Coronary artery (tissue), 2 donors: ENCODE measurements at regions not wholly inside any gene's neighbourhood (a gene's known extent, or its start where the extent isn't known, plus 50 kb on each side); places are given as distances from the start of the nearest gene placed in this dataset.

Experiments used
- DNase-seq: peaks from one replicate; pipeline ENCODE4 v3.0.0-alpha.2; 2017; ENCODE audit warnings: low spot score
- H3K27ac ChIP-seq, 2 donors: fragments of 200-600 bp; sonication (generic); one replicate each; pipeline ENCODE4 v1.5.1; 2016 to 2019
- H3K4me3 ChIP-seq: fragments of 200-600 bp; sonication (generic); 2 replicates; pipeline ENCODE4 v1.5.1; 2016; ENCODE audit warnings: mild to moderate bottlenecking, moderate library complexity
- TF ChIP-seq, protein P1 (sequence below): fragments of 200-600 bp; sonication (generic); IDR thresholded peaks from one replicate; pipeline ENCODE4 v1.5.1; 2019; ENCODE audit warnings: antibody characterized with exemption

DNA sequence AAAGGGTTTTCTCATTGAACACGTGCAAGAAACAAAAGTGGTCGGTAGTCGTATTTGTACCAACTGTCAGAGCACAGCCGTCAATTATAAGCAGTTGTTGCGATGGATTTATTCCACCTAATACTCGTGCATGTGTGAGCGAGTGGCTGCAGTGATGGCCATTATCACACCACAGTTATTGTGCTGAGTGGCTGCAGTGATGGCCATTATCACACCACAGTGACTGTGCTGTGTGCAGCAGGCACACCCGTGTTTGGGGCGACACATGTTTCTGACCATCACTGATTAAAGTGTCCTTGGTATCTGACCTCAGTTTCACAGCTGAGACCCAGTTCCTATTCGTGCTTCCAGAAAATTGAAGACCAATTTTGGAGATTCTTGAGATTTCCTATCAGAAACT lies 142.9 kb upstream of the PFKP start:
- TF ChIP-seq, protein P1, sequence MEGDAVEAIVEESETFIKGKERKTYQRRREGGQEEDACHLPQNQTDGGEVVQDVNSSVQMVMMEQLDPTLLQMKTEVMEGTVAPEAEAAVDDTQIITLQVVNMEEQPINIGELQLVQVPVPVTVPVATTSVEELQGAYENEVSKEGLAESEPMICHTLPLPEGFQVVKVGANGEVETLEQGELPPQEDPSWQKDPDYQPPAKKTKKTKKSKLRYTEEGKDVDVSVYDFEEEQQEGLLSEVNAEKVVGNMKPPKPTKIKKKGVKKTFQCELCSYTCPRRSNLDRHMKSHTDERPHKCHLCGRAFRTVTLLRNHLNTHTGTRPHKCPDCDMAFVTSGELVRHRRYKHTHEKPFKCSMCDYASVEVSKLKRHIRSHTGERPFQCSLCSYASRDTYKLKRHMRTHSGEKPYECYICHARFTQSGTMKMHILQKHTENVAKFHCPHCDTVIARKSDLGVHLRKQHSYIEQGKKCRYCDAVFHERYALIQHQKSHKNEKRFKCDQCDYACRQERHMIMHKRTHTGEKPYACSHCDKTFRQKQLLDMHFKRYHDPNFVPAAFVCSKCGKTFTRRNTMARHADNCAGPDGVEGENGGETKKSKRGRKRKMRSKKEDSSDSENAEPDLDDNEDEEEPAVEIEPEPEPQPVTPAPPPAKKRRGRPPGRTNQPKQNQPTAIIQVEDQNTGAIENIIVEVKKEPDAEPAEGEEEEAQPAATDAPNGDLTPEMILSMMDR: no peak
- no peak overlapping the region for H3K27ac ChIP-seq
- H3K4me3 ChIP-seq: no peak overlapping the region
- DNase-seq: no peak

DNA sequence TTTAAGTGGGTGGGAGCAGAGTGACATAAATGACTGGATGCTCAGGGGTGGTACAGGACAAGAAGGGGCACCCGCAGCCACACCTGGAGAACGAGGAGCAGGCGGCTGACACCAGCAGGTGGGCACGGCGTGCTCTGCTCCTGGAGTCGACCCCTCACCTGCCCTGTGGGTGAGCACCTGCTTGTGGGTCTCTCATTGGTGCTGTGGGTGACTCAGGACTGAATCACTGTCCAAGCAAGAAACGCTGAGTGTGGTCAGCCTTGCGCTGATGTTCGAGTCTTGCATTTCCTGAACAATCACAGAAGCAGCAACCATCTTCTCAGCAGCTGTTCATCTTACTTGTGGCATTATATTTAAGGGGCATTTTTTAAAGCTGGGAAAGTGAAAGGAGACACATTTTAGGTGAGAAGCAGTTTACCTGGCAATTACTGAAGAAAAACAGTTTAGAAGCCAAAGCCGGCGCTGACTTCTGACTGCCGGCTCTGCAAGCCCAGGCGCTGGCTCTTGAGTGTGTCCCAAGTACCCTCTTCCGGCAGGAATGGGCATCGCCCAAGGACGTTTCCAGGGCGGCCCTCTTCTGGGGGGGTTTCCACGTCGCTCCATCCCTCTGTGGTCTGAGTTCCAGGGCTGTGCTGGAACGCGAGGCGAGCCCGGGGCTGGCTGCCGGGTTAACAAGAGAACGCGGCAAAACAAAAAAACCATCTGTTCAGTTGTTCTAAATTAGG lies 145.2 kb upstream of the PFKP start:
- H3K4me3 ChIP-seq: no peak overlapping the region
- TF ChIP-seq, protein P1: no peak
- no peak overlapping the region for H3K27ac ChIP-seq
- DNase-seq: no peak

DNA sequence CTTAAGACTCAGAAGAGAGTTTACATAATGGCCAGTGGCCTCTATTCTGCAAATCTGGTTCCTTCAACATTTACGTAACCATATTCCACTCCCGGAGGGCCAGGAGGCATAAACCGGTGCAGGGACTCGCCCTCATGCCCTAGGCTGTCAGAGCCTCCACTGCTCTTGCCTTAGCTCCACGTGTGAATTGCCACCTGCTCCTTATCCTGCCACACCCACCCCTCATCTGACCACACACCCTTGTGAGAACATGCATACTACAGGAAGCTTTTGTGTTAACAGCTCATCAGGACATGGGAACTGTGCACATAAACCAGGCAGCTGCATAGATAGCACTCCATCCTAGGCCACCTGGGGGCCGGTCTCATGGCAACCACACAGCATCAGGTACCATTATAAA lies 146.7 kb upstream of the PFKP start:
- DNase-seq: no peak
- Histone ChIP-seq H3K27ac (no peak overlapping the region), H3K4me3 (no peak overlapping the region)
- TF ChIP-seq, protein P1: no peak

DNA sequence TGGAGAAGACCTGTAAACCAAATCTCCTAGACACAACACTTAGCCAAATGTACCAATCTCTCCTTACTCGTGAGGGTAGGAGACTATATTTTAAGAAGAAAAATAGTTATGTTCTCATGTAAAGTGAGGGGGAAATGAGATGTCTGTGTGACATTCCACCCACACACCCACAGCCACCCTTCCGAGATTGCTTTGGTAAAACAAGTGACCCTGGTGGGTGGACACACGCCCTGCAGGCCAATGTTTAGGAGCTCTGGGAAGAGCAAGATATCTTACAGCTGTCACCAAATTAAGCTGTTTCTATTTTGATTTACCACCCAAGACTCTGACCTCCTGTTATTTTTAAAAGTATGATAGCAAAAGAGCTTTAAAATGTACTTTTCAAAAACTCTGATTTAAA lies 147.2 kb upstream of the PFKP start:
- no peak for DNase-seq
- no peak overlapping the region for H3K27ac ChIP-seq
- no peak overlapping the region for H3K4me3 ChIP-seq
- TF ChIP-seq, protein P1: no peak

DNA sequence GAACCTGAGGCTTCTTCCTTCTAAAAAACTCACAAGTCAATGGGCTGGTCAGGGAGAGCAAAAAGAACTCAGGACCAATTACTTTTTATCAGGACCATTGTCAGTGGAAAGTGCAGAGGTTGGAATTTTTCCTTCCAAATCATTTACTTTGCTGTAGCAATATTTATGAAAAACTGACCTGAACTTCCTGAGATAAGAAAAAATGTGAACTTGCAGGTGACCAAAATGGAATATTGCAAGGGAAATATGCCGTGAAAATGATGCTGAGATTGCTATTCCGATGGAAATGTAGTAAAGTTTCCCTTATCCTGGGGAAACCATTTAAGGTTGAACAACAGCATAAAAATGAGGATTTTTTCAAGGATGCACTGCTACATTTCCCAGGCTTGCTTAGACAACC lies 148.3 kb upstream of the PFKP start:
- H3K4me3 ChIP-seq: no peak overlapping the region
- DNase-seq: no peak
- TF ChIP-seq, protein P1: no peak
- no peak overlapping the region for H3K27ac ChIP-seq

DNA sequence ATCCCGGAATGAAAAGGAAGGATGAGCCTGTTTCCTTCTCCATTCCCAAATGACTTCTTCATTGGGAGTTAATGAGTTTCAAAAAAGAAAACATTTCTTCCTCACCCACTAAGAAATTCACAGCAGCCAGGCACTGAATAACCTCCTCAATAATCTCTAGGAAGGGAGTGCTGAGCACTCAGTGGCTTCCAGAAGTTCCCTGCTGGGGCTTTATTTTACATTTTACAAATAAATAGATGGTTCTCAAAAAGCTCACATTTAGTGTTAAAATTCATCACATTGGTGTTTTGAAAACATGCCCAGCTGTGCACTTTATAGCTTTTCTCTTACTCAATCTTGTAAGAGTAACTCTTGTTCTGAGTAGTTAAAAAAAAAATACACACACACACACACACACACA lies 148.9 kb upstream of the PFKP start:
- Histone ChIP-seq H3K27ac (no peak overlapping the region), H3K4me3 (no peak overlapping the region)
- no peak for DNase-seq
- TF ChIP-seq, protein P1: no peak

DNA sequence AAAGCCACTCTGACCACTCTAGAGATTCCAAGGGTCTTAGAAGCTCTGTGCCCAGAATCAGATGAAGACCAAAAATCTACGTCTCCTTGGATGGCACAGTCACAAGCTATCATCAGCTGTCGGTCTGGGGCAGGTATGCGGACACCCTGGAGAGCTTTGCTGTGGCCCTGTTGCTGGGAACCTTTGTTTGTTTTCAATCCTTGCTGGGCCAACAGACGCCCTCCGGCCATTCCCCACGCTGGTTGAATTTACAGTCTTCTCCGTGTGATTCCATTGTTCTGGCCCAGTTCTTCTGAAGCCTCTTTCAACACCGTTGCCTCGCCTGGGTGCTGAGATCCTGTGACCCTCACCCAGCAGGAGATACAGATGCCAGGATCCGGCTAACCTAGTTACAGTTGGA lies 149.4 kb upstream of the PFKP start:
- TF ChIP-seq, protein P1: no peak
- H3K4me3 ChIP-seq: no peak overlapping the region
- no peak overlapping the region for H3K27ac ChIP-seq
- DNase-seq: no peak
